SJSA1 (cell line): ENCODE measurements at regions not wholly inside any gene's neighbourhood (a gene's known extent, or its start where the extent isn't known, plus 50 kb on each side); places are given as distances from the start of the nearest gene placed in this dataset.

ENCODE experiments used
- DNase-seq, 2 experiments: peaks; one replicate each; pipeline ENCODE4 v3.0.0-alpha.2; 2015 to 2020; ENCODE audit warnings: low spot score in 2 of 2, low read depth in 1 of 2
- H3K27ac ChIP-seq: fragments of 250-450 bp; sonication (Bioruptor Pico); 2 replicates; pipeline ENCODE4 v1.5.1; 2020; ENCODE audit warnings: mild to moderate bottlenecking, moderate library complexity
- H3K27me3 ChIP-seq: fragments of 250-450 bp; sonication (Bioruptor Pico); replicated peaks from 2 replicates; pipeline ENCODE4 v1.5.1; 2020; ENCODE audit warnings: mild to moderate bottlenecking, moderate library complexity
- H3K36me3 ChIP-seq: fragments of 250-450 bp; sonication (Bioruptor Pico); 2 replicates; pipeline ENCODE4 v1.5.1; 2020; ENCODE audit warnings: mild to moderate bottlenecking
- H3K4me1 ChIP-seq: fragments of 250-450 bp; sonication (Bioruptor Pico); replicated peaks from 2 replicates; pipeline ENCODE4 v1.6.1; 2021; ENCODE audit warnings: mild to moderate bottlenecking
- H3K4me3 ChIP-seq: fragments of 250-450 bp; sonication (Bioruptor Pico); 2 replicates; pipeline ENCODE4 v1.5.1; 2020; ENCODE audit warnings: mild to moderate bottlenecking
- H3K9me3 ChIP-seq: fragments of 250-450 bp; sonication (Bioruptor Pico); replicated peaks from 2 replicates; pipeline ENCODE4 v1.5.1; 2020; ENCODE audit warnings: mild to moderate bottlenecking

GRCh38 chr10:111999205-111999914 lies 184.2 kb downstream of the GPAM start:
- no peak for DNase-seq
- Histone ChIP-seq H3K4me3 (no peak overlapping the region), H3K4me1 (no peaks in the 10 kb centered on the region)

GRCh38 chr10:111999915-112000302 lies 183.7 kb downstream of the GPAM start:
- H3K9me3 ChIP-seq: no peaks in the 10 kb centered on the region
- H3K27me3 ChIP-seq: 0 out of 2 replicates have a peak, but pooled peaks cover 4% of the 10 kb centered on the region
- DNase-seq: no peak

More at GRCh38 chr10:111999205-111999914, 184.2 kb downstream of the GPAM start:
- no peaks in the 10 kb centered on the region for H3K9me3 ChIP-seq
- H3K27me3 ChIP-seq: 0 out of 2 replicates have a peak, but pooled peaks cover 4% of the 10 kb centered on the region
- H3K27ac ChIP-seq: no peak overlapping the region
- H3K36me3 ChIP-seq: no peaks in the 10 kb centered on the region

GRCh38 chr10:112000466-112000865 lies 183.1 kb downstream of the GPAM start:
- Histone ChIP-seq H3K4me3 (no peak overlapping the region), H3K27ac (no peak overlapping the region), H3K4me1 (no peaks in the 10 kb centered on the region), H3K27me3 (0 out of 2 replicates have a peak, but pooled peaks cover 2% of the 10 kb centered on the region), H3K36me3 (no peaks in the 10 kb centered on the region), H3K9me3 (no peaks in the 10 kb centered on the region)
- DNase-seq: no peak

More at GRCh38 chr10:111999915-112000302, 183.7 kb downstream of the GPAM start:
- no peaks in the 10 kb centered on the region for H3K4me1 ChIP-seq
- H3K4me3 ChIP-seq: no peak overlapping the region
- no peak overlapping the region for H3K27ac ChIP-seq
- H3K36me3 ChIP-seq: no peaks in the 10 kb centered on the region

- Histone ChIP-seq H3K36me3 (no peaks in the 10 kb centered on the region), H3K4me1 (no peaks in the 10 kb centered on the region), H3K9me3 (no peaks in the 10 kb centered on the region), H3K4me3 (no peak overlapping the region), H3K27me3 (no peaks in the 10 kb centered on the region), H3K27ac (no peak overlapping the region)
- no peak for DNase-seq
Observed at GRCh38 chr10:112002206-112002605, 181.4 kb downstream of the GPAM start.

- no peaks in the 10 kb centered on the region for H3K27me3 ChIP-seq
- H3K4me3 ChIP-seq: no peak overlapping the region
- H3K4me1 ChIP-seq: no peaks in the 10 kb centered on the region
- H3K9me3 ChIP-seq: no peaks in the 10 kb centered on the region
- H3K36me3 ChIP-seq: no peaks in the 10 kb centered on the region
- no peak overlapping the region for H3K27ac ChIP-seq
- no peak for DNase-seq
Observed at GRCh38 chr10:112004075-112004474, 179.5 kb downstream of the GPAM start.

GRCh38 chr10:112005044-112005443 lies 178.5 kb downstream of the GPAM start:
- no peaks in the 10 kb centered on the region for H3K36me3 ChIP-seq
- 0 out of 2 replicates have a peak, but pooled peaks cover 3% of the 10 kb centered on the region for H3K27me3 ChIP-seq
- no peaks in the 10 kb centered on the region for H3K9me3 ChIP-seq
- H3K27ac ChIP-seq: no peak overlapping the region
- no peak for DNase-seq
- H3K4me3 ChIP-seq: no peak overlapping the region
- no peaks in the 10 kb centered on the region for H3K4me1 ChIP-seq

GRCh38 chr10:112006407-112006806 lies 177.2 kb downstream of the GPAM start:
- H3K27me3 ChIP-seq: peaks cover 8% of the 10 kb centered on the region; the same call in 1 of the 2 replicates
- H3K4me3 ChIP-seq: no peak overlapping the region
- no peaks in the 10 kb centered on the region for H3K36me3 ChIP-seq
- no peak overlapping the region for H3K27ac ChIP-seq
- H3K4me1 ChIP-seq: no peaks in the 10 kb centered on the region
- no peaks in the 10 kb centered on the region for H3K9me3 ChIP-seq
- DNase-seq: no peak

GRCh38 chr10:112006831-112007230 lies 176.7 kb downstream of the GPAM start:
- peaks cover 8% of the 10 kb centered on the region; the same call in 1 of the 2 replicates for H3K27me3 ChIP-seq
- no peaks in the 10 kb centered on the region for H3K9me3 ChIP-seq
- no peak overlapping the region for H3K27ac ChIP-seq
- DNase-seq: no peak
- no peaks in the 10 kb centered on the region for H3K4me1 ChIP-seq
- no peaks in the 10 kb centered on the region for H3K36me3 ChIP-seq
- H3K4me3 ChIP-seq: no peak overlapping the region

GRCh38 chr10:112022196-112022595 lies 161.4 kb downstream of the GPAM start:
- Histone ChIP-seq H3K4me1 (no peaks in the 10 kb centered on the region), H3K27me3 (no peaks in the 10 kb centered on the region), H3K9me3 (no peaks in the 10 kb centered on the region), H3K36me3 (no peaks in the 10 kb centered on the region), H3K27ac (no peak overlapping the region), H3K4me3 (no peak overlapping the region)
- DNase-seq: no peak

GRCh38 chr10:112024079-112024478 lies 159.5 kb downstream of the GPAM start:
- H3K4me3 ChIP-seq: no peak overlapping the region
- no peaks in the 10 kb centered on the region for H3K27me3 ChIP-seq
- H3K27ac ChIP-seq: no peak overlapping the region

GRCh38 chr10:112025228-112025627 lies 158.3 kb downstream of the GPAM start:
- Histone ChIP-seq H3K9me3 (no peaks in the 10 kb centered on the region), H3K27ac (no peak overlapping the region), H3K4me1 (no peaks in the 10 kb centered on the region), H3K36me3 (no peaks in the 10 kb centered on the region), H3K27me3 (no peaks in the 10 kb centered on the region), H3K4me3 (no peak overlapping the region)
- no peak for DNase-seq

More at GRCh38 chr10:112024079-112024478, 159.5 kb downstream of the GPAM start:
- no peaks in the 10 kb centered on the region for H3K36me3 ChIP-seq
- no peak for DNase-seq
- no peaks in the 10 kb centered on the region for H3K4me1 ChIP-seq
- no peaks in the 10 kb centered on the region for H3K9me3 ChIP-seq

GRCh38 chr10:112026438-112026837 lies 157.1 kb downstream of the GPAM start:
- Histone ChIP-seq H3K36me3 (no peaks in the 10 kb centered on the region), H3K27me3 (no peaks in the 10 kb centered on the region), H3K4me3 (no peak overlapping the region), H3K4me1 (no peaks in the 10 kb centered on the region), H3K27ac (no peak overlapping the region), H3K9me3 (0 out of 2 replicates have a peak, but pooled peaks cover 2% of the 10 kb centered on the region)
- no peak for DNase-seq

- H3K4me3 ChIP-seq: no peak overlapping the region
- DNase-seq: no peak
- H3K27me3 ChIP-seq: no peaks in the 10 kb centered on the region
- no peak overlapping the region for H3K27ac ChIP-seq
- no peaks in the 10 kb centered on the region for H3K36me3 ChIP-seq
- no peaks in the 10 kb centered on the region for H3K4me1 ChIP-seq
- peaks cover 8% of the 10 kb centered on the region; the same call in 1 of the 2 replicates for H3K9me3 ChIP-seq
Observed at GRCh38 chr10:112027731-112028280, 155.8 kb downstream of the GPAM start.

- no peak for DNase-seq
- H3K27me3 ChIP-seq: no peaks in the 10 kb centered on the region
- H3K4me1 ChIP-seq: no peaks in the 10 kb centered on the region
- no peak overlapping the region for H3K27ac ChIP-seq
- H3K36me3 ChIP-seq: no peaks in the 10 kb centered on the region
- H3K4me3 ChIP-seq: no peak overlapping the region
- peaks cover 11% of the 10 kb centered on the region; the same call in 1 of the 2 replicates for H3K9me3 ChIP-seq
Observed at GRCh38 chr10:112030431-112030830, 153.1 kb downstream of the GPAM start.
